GM10266 (cell line): ENCODE measurements at regions not wholly inside any gene's neighbourhood (a gene's known extent, or its start where the extent isn't known, plus 50 kb on each side); places are given as distances from the start of the nearest gene placed in this dataset.
A peak's percentile ranks its signal among the peaks of the same experiment; 100 is the strongest.
"Not testable (repeated sequence)": the region's sequence is repeated elsewhere in the genome, so short reads cannot be mapped to it uniquely, and the experiment has no call there.

Experiments used
- DNase-seq: peaks from one replicate; pipeline ENCODE4 v3.0.0; 2012; ENCODE audit errors: extremely low spot score
- TF ChIP-seq, protein P1 (sequence below): IDR thresholded peaks from 2 replicates; pipeline ENCODE4 v1.5.1; 2012; ENCODE audit warnings: mild to moderate bottlenecking, low read depth; ENCODE audit not compliant: control insufficient read depth, insufficient read depth; ENCODE audit errors: missing control alignments

DNA sequence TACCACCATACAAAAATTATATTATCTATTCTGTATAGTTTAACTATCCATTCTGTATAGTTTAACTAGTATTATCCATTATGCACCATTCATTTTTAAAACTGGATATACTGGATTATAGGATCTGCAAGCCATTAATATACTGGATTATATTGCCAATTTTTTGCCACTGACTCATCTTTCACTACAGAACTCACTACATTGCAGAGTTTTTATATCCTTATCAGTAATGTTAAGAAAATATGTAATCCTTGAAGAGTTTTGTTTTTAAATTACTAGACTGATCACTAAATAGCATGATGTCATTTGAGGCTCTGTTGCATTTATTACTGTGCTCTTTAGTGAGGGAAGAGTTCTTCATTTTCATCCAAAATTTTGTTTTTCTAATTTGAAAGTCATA lies 109.8 kb upstream of the SNX2 start:
- no peak for DNase-seq
- TF ChIP-seq, protein P1, sequence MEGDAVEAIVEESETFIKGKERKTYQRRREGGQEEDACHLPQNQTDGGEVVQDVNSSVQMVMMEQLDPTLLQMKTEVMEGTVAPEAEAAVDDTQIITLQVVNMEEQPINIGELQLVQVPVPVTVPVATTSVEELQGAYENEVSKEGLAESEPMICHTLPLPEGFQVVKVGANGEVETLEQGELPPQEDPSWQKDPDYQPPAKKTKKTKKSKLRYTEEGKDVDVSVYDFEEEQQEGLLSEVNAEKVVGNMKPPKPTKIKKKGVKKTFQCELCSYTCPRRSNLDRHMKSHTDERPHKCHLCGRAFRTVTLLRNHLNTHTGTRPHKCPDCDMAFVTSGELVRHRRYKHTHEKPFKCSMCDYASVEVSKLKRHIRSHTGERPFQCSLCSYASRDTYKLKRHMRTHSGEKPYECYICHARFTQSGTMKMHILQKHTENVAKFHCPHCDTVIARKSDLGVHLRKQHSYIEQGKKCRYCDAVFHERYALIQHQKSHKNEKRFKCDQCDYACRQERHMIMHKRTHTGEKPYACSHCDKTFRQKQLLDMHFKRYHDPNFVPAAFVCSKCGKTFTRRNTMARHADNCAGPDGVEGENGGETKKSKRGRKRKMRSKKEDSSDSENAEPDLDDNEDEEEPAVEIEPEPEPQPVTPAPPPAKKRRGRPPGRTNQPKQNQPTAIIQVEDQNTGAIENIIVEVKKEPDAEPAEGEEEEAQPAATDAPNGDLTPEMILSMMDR = no peak

DNA sequence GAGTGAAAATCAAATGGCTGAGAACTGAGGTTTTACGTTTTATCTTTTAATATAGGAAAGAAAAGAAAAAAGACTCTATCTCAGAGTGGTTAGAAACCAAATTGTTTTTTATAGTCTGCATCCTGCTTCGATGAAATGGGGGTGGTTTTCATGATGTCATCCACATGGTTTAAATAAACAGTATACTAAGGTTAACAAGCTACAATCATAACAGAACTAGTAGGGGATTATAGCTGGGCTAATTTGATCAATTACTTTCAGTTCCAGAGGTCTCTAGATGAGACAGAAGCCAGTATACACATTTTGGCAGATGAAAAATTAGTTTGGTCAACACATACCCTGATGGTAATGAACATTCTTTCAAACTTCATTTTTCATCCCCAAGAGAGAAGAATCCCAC lies 106.3 kb upstream of the SNX2 start:
- DNase-seq = peak; percentile 8
- TF ChIP-seq, protein P1 = no peak

DNA sequence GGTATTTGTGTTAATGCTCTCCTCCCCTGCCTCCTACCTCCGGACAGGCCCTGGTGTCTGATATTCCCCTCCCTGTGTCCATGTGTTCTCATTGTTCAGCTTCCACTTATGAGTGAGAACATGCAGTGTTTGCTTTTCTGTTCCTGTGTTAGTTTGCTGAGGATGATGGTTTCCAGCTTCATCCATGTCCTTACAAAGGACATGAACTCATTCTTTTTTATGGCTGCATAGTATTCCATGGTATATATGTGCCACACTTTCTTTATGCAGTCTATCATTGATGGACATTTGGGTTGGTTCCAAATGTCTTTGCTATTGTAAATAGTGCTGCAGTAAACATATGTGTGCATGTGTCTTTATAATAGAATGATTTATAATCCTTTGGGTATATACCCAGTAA lies 105.2 kb upstream of the SNX2 start:
- not testable (repeated sequence) for DNase-seq

DNA sequence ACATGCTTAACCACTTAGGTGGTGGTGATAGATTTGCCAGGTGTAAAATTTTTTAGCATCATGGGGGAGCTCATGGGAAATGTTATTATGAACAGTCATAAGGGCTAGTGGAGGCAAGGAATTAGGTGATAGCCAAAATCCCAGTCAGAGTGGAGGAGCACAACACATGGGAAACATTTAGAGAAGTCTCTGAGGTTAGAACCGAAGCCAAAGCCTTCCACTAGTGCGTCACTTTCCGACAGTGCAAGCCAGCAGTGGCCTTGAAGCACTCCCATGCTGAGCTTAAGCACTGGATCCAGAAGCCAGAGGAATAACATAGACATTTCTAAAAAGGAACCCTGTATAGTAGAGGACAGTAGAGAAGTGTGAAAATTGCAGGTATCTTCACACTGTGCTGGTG lies 101.5 kb upstream of the SNX2 start:
- TF ChIP-seq, protein P1 = no peak
- no peak for DNase-seq

DNA sequence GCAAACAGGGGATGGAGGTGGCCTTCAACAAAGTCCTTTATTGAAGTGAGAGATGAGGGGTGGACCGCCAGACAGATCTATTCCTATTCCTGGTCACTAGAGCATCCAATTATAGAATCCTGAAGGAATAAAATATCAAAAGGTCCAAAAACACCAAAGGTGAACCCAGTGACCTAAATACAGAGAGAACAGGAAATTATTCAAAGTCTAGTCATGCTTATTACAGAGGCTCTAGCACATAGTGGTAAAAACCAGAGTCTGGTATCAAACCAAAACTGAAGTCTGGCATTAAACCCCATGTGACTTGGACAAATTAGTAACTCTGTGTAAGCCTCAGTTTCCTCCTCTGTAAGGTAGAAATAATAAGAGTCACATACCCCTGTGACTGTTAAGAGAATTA lies 100.5 kb upstream of the SNX2 start:
- DNase-seq = no peak
- TF ChIP-seq, protein P1 = no peak

DNA sequence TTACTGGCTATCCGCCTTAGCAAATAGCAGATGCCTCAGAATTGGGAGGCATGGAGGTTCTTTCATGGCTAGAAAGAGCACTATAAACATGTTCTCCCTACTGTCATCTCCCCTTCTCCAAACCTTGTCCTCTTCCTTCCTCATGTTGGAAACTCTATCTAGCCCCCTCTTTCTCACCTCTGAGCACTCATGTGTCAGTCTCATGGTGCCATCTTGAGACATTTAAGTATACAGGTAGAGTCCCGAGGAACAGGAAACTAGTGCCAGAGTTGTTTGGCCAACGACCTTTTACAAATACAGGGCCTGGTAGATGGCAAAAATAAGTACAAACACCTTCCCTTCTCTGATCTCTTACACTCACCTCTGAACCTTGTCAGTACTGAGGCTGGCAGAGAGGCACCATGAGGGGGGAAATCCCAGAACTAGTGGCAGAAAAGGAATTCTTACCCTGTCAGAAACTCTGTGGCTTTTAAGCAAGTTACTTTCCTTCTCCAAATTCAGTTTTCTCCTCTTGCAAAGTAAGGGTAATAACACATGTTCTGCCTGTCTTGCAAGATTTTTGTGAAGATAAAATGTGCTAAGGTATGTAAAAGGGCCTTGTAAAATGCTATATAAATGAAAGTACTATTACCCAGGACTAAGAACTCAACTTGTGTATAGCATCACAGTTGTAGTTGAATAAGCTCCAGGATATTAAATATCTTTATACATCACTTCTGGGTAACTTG lies 94.1 kb upstream of the SNX2 start:
- DNase-seq = no peak
- TF ChIP-seq, protein P1 = no peak

DNA sequence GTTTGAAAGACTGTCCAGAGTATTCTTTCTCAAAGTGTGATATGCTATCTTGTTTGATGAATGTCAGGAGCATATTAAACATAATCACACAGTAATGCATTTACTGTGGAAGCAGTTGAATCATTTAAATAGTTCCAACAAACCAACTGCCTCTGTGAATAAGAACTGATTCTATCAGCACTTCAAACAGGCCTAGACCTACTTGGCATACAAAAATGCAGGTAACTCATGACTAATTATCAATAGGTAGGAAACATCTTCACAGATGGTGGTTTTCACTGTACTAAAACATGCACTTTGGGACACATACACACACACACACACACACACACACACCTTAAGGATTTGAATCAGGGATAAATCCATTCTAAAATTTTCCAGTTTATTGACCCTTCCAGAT lies 91.2 kb upstream of the SNX2 start:
- TF ChIP-seq, protein P1 = no peak

DNA sequence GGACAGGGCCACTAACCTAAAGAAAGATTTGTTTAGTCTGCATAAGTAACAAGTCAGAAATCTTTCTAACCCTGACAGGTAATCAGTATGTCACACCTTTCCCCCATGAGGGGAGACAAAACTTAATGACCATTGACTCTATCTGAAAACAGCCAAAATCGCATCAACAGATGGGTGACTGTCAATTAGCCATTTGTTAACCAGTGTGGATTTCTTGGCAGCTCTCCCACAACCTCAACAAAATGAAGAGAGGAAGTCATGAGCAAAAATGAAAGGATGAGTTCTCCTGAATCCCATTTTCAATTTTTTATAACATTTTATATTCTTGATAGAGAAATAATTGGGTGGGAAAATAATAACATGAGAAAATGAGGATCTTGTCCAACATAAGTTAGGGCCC lies 84.6 kb upstream of the SNX2 start:
- TF ChIP-seq, protein P1 = no peak
- DNase-seq = no peak

More for the DNA sequence above, 91.2 kb upstream of the SNX2 start:
- DNase-seq = no peak
